Activated naive CD8-positive, alpha-beta T cell treated with anti-CD3 and anti-CD28 coated beads for 36 hours (primary cell): ENCODE measurements at regions not wholly inside any gene's neighbourhood (a gene's known extent, or its start where the extent isn't known, plus 50 kb on each side); places are given as distances from the start of the nearest gene placed in this dataset.
"Not testable (repeated sequence)": the region's sequence is repeated elsewhere in the genome, so short reads cannot be mapped to it uniquely, and the experiment has no call there.

Experiments
- DNase-seq: peaks from one replicate; pipeline ENCODE4 v3.0.0; 2021
- H3K27ac Mint-ChIP-seq: one replicate; pipeline ENCODE4 v1.8.0; 2022; ENCODE audit warnings: mild to moderate bottlenecking, moderate library complexity, mixed read lengths
- H3K27me3 Mint-ChIP-seq: one replicate; pipeline ENCODE4 v1.8.0; 2022; ENCODE audit warnings: mild to moderate bottlenecking, mixed read lengths
- H3K36me3 Mint-ChIP-seq: one replicate; pipeline ENCODE4 v1.8.0; 2021; ENCODE audit warnings: mild to moderate bottlenecking, mixed read lengths
- H3K4me1 Mint-ChIP-seq: one replicate; pipeline ENCODE4 v1.8.0; 2021; ENCODE audit warnings: mixed read lengths
- H3K4me3 Mint-ChIP-seq: one replicate; pipeline ENCODE4 v1.8.0; 2022; ENCODE audit warnings: mild to moderate bottlenecking, moderate library complexity, mixed read lengths
- H3K9me3 Mint-ChIP-seq: one replicate; pipeline ENCODE4 v1.8.0; 2022; ENCODE audit warnings: mixed read lengths

- DNase-seq: no peak
- Mint-ChIP-seq H3K9me3 (peaks cover 3% of the 10 kb centered on the region), H3K27ac (no peak overlapping the region), H3K4me1 (no peaks in the 10 kb centered on the region), H3K4me3 (no peak overlapping the region), H3K36me3 (no peaks in the 10 kb centered on the region), H3K27me3 (no peaks in the 10 kb centered on the region)
Measured at GRCh38 chr21:22192766-22193165, 1194.6 kb downstream of the NCAM2 start.

- H3K4me3 Mint-ChIP-seq, H3K27me3 Mint-ChIP-seq, H3K27ac Mint-ChIP-seq, H3K36me3 Mint-ChIP-seq, H3K4me1 Mint-ChIP-seq, H3K9me3 Mint-ChIP-seq, DNase-seq: not testable (repeated sequence)
Measured at GRCh38 chr21:22194986-22195385, 1196.8 kb downstream of the NCAM2 start.

GRCh38 chr21:22200378-22201092 lies 1202.3 kb downstream of the NCAM2 start:
- no peaks in the 10 kb centered on the region for H3K27me3 Mint-ChIP-seq
- no peak overlapping the region for H3K4me3 Mint-ChIP-seq
- H3K27ac Mint-ChIP-seq: no peak overlapping the region
- H3K4me1 Mint-ChIP-seq: no peaks in the 10 kb centered on the region
- H3K9me3 Mint-ChIP-seq: no peaks in the 10 kb centered on the region
- no peak for DNase-seq
- no peaks in the 10 kb centered on the region for H3K36me3 Mint-ChIP-seq

- H3K9me3 Mint-ChIP-seq: no peaks in the 10 kb centered on the region
- no peaks in the 10 kb centered on the region for H3K36me3 Mint-ChIP-seq
- no peaks in the 10 kb centered on the region for H3K27me3 Mint-ChIP-seq
- H3K4me1 Mint-ChIP-seq: no peaks in the 10 kb centered on the region
- DNase-seq: no peak
- no peak overlapping the region for H3K27ac Mint-ChIP-seq
- no peak overlapping the region for H3K4me3 Mint-ChIP-seq
Measured at GRCh38 chr21:22201126-22201525, 1202.9 kb downstream of the NCAM2 start.

GRCh38 chr21:22201669-22202068 lies 1203.5 kb downstream of the NCAM2 start:
- H3K36me3 Mint-ChIP-seq: no peaks in the 10 kb centered on the region
- H3K27me3 Mint-ChIP-seq: no peaks in the 10 kb centered on the region
- DNase-seq: no peak
- no peaks in the 10 kb centered on the region for H3K9me3 Mint-ChIP-seq
- no peak overlapping the region for H3K27ac Mint-ChIP-seq
- H3K4me1 Mint-ChIP-seq: no peaks in the 10 kb centered on the region
- H3K4me3 Mint-ChIP-seq: no peak overlapping the region

GRCh38 chr21:22209304-22209700 lies 1211.1 kb downstream of the NCAM2 start:
- H3K4me1 Mint-ChIP-seq: no peaks in the 10 kb centered on the region
- H3K9me3 Mint-ChIP-seq: peaks cover 5% of the 10 kb centered on the region
- no peak overlapping the region for H3K4me3 Mint-ChIP-seq
- DNase-seq: no peak
- no peaks in the 10 kb centered on the region for H3K27me3 Mint-ChIP-seq
- no peaks in the 10 kb centered on the region for H3K36me3 Mint-ChIP-seq
- no peak overlapping the region for H3K27ac Mint-ChIP-seq

- no peak overlapping the region for H3K27ac Mint-ChIP-seq
- H3K27me3 Mint-ChIP-seq: no peaks in the 10 kb centered on the region
- H3K36me3 Mint-ChIP-seq: no peaks in the 10 kb centered on the region
- no peak overlapping the region for H3K4me3 Mint-ChIP-seq
- H3K4me1 Mint-ChIP-seq: no peaks in the 10 kb centered on the region
- H3K9me3 Mint-ChIP-seq: peaks cover 5% of the 10 kb centered on the region
- no peak for DNase-seq
Measured at GRCh38 chr21:22211943-22212342, 1213.7 kb downstream of the NCAM2 start.

- Mint-ChIP-seq H3K27me3 (peaks cover 3% of the 10 kb centered on the region), H3K9me3 (no peaks in the 10 kb centered on the region), H3K27ac (peak overlapping the region; percentile 4), H3K4me3 (no peak overlapping the region), H3K36me3 (no peaks in the 10 kb centered on the region), H3K4me1 (peaks cover 5% of the 10 kb centered on the region)
- DNase-seq: no peak
Measured at GRCh38 chr21:22223385-22223784, 1225.2 kb downstream of the NCAM2 start.

GRCh38 chr21:22224261-22224660 lies 1226.1 kb downstream of the NCAM2 start:
- H3K4me1 Mint-ChIP-seq: peaks cover 5% of the 10 kb centered on the region
- no peak overlapping the region for H3K4me3 Mint-ChIP-seq
- H3K9me3 Mint-ChIP-seq: no peaks in the 10 kb centered on the region
- H3K36me3 Mint-ChIP-seq: no peaks in the 10 kb centered on the region
- DNase-seq: no peak
- no peak overlapping the region for H3K27ac Mint-ChIP-seq
- H3K27me3 Mint-ChIP-seq: peaks cover 3% of the 10 kb centered on the region

GRCh38 chr21:22225299-22225698 lies 1227.1 kb downstream of the NCAM2 start:
- Mint-ChIP-seq H3K27me3 (peaks cover 3% of the 10 kb centered on the region), H3K4me1 (peaks cover 5% of the 10 kb centered on the region), H3K4me3 (no peak overlapping the region), H3K36me3 (no peaks in the 10 kb centered on the region), H3K27ac (no peak overlapping the region), H3K9me3 (no peaks in the 10 kb centered on the region)
- no peak for DNase-seq

- Mint-ChIP-seq H3K9me3 (no peaks in the 10 kb centered on the region), H3K36me3 (no peaks in the 10 kb centered on the region), H3K27ac (no peak overlapping the region), H3K4me3 (no peak overlapping the region), H3K4me1 (no peaks in the 10 kb centered on the region), H3K27me3 (no peaks in the 10 kb centered on the region)
- no peak for DNase-seq
Measured at GRCh38 chr21:22231013-22231412, 1232.8 kb downstream of the NCAM2 start.

- no peak for DNase-seq
- no peaks in the 10 kb centered on the region for H3K36me3 Mint-ChIP-seq
- no peaks in the 10 kb centered on the region for H3K4me1 Mint-ChIP-seq
- no peaks in the 10 kb centered on the region for H3K9me3 Mint-ChIP-seq
- peaks cover 2% of the 10 kb centered on the region for H3K27me3 Mint-ChIP-seq
- H3K27ac Mint-ChIP-seq: no peak overlapping the region
- no peak overlapping the region for H3K4me3 Mint-ChIP-seq
Measured at GRCh38 chr21:22235866-22236590, 1237.8 kb downstream of the NCAM2 start.

GRCh38 chr21:22244516-22244915 lies 1246.3 kb downstream of the NCAM2 start:
- Mint-ChIP-seq H3K4me3 (no peak overlapping the region), H3K27ac (no peak overlapping the region), H3K36me3 (no peaks in the 10 kb centered on the region), H3K9me3 (no peaks in the 10 kb centered on the region), H3K4me1 (no peaks in the 10 kb centered on the region), H3K27me3 (peaks cover 2% of the 10 kb centered on the region)
- no peak for DNase-seq

GRCh38 chr21:22250355-22250754 lies 1252.1 kb downstream of the NCAM2 start:
- no peak overlapping the region for H3K4me3 Mint-ChIP-seq
- H3K36me3 Mint-ChIP-seq: no peaks in the 10 kb centered on the region
- no peak overlapping the region for H3K27ac Mint-ChIP-seq
- DNase-seq: no peak
- no peaks in the 10 kb centered on the region for H3K4me1 Mint-ChIP-seq
- no peaks in the 10 kb centered on the region for H3K27me3 Mint-ChIP-seq
- H3K9me3 Mint-ChIP-seq: no peaks in the 10 kb centered on the region

GRCh38 chr21:22253761-22254160 lies 1255.6 kb downstream of the NCAM2 start:
- Mint-ChIP-seq H3K36me3 (no peaks in the 10 kb centered on the region), H3K9me3 (no peaks in the 10 kb centered on the region), H3K4me1 (no peaks in the 10 kb centered on the region), H3K4me3 (no peak overlapping the region), H3K27ac (no peak overlapping the region), H3K27me3 (no peaks in the 10 kb centered on the region)
- DNase-seq: no peak

GRCh38 chr21:22258821-22259220 lies 1260.6 kb downstream of the NCAM2 start:
- Mint-ChIP-seq H3K27ac (no peak overlapping the region), H3K9me3 (no peaks in the 10 kb centered on the region), H3K27me3 (no peaks in the 10 kb centered on the region), H3K4me1 (no peaks in the 10 kb centered on the region), H3K4me3 (no peak overlapping the region), H3K36me3 (no peaks in the 10 kb centered on the region)
- DNase-seq: no peak
